HG03354 (cell line): ENCODE measurements at regions not wholly inside any gene's neighbourhood (a gene's known extent, or its start where the extent isn't known, plus 50 kb on each side); places are given as distances from the start of the nearest gene placed in this dataset.
"Not testable (repeated sequence)": the region's sequence is repeated elsewhere in the genome, so short reads cannot be mapped to it uniquely, and the experiment has no call there.

Source experiments
- ATAC-seq: cut with Tn5 transposase; IDR thresholded peaks from one replicate; pipeline ENCODE4 v1.9.1; 2021; ENCODE audit warnings: mild to moderate bottlenecking; ENCODE audit not compliant: unreplicated experiment, poor library complexity, severe bottlenecking

- ATAC-seq, result no peak
These were observed 744.7 kb upstream of the GOT2 start for GRCh38 chr16:59478838-59479237.

GRCh38 chr16:59470556-59470955, 736.4 kb upstream of the GOT2 start:
- ATAC-seq, result no peak

GRCh38 chr16:59469266-59469665, 735.1 kb upstream of the GOT2 start:
- no peak for ATAC-seq

- no peak for ATAC-seq
These were observed 729.7 kb upstream of the GOT2 start for GRCh38 chr16:59463776-59464175.

- ATAC-seq, result no peak
These were observed 725.7 kb upstream of the GOT2 start for GRCh38 chr16:59459806-59460205.

- ATAC-seq, result no peak
These were observed 721.4 kb upstream of the GOT2 start for GRCh38 chr16:59455497-59455896.

- not testable (repeated sequence) for ATAC-seq
These were observed 716.4 kb upstream of the GOT2 start for GRCh38 chr16:59450513-59450912.

GRCh38 chr16:59440502-59440901, 706.4 kb upstream of the GOT2 start:
- no peak for ATAC-seq

- no peak for ATAC-seq
These were observed 698.8 kb upstream of the GOT2 start for GRCh38 chr16:59432896-59433295.

- ATAC-seq, result no peak
These were observed 698.2 kb upstream of the GOT2 start for GRCh38 chr16:59432276-59432675.

GRCh38 chr16:59424714-59425273, 690.7 kb upstream of the GOT2 start:
- ATAC-seq, result no peak

GRCh38 chr16:59411961-59412841, 678.1 kb upstream of the GOT2 start:
- ATAC-seq, result no peak

- ATAC-seq, result no peak
These were observed 676.3 kb upstream of the GOT2 start for GRCh38 chr16:59410451-59410850.

- ATAC-seq, result no peak
These were observed 671.7 kb upstream of the GOT2 start for GRCh38 chr16:59405802-59406201.

- ATAC-seq, result no peak
These were observed 670.4 kb upstream of the GOT2 start for GRCh38 chr16:59404509-59404908.

- no peak for ATAC-seq
These were observed 666.7 kb upstream of the GOT2 start for GRCh38 chr16:59400830-59401229.

GRCh38 chr16:59397638-59398037, 663.5 kb upstream of the GOT2 start:
- no peak for ATAC-seq

GRCh38 chr16:59394526-59394925, 660.4 kb upstream of the GOT2 start:
- ATAC-seq, result no peak

- no peak for ATAC-seq
These were observed 658.8 kb upstream of the GOT2 start for GRCh38 chr16:59392911-59393310.

GRCh38 chr16:59391617-59392364, 657.7 kb upstream of the GOT2 start:
- no peak for ATAC-seq

GRCh38 chr16:59385959-59386358, 651.8 kb upstream of the GOT2 start:
- no peak for ATAC-seq
